Right lobe of liver (tissue), 6 donors: ENCODE measurements at regions not wholly inside any gene's neighbourhood (a gene's known extent, or its start where the extent isn't known, plus 50 kb on each side); places are given as distances from the start of the nearest gene placed in this dataset.

Experiments
- ATAC-seq, 4 donors: fragments of 200-7000 bp; cut with Tn5 transposase; one replicate each; pipeline ENCODE4 v1.9.1; 2020; ENCODE audit warnings: mild to moderate bottlenecking in 4 of 4, moderate library complexity in 4 of 4
- DNase-seq, 3 donors: peaks; one replicate each; pipeline ENCODE4 v3.0.0-alpha.2; 2020
- H3K27ac ChIP-seq, 3 donors: fragments of 200-600 bp; one replicate each; pipeline ENCODE4 v1.8.0; 2022
- H3K27me3 ChIP-seq, 2 donors: fragments of 200-600 bp; one replicate each; pipeline ENCODE4 v1.8.0; 2022
- H3K36me3 ChIP-seq, 4 donors: fragments of 200-600 bp; sonication (generic) in 1 of 4; one replicate each; pipeline versions ENCODE4 v1.5.1 to v1.8.0; 2017 to 2022; ENCODE audit warnings: control low read depth in 1 of 4
- H3K4me1 ChIP-seq, 4 donors: fragments of 200-600 bp; sonication (generic) in 1 of 4; one replicate each; pipeline versions ENCODE4 v1.5.1 to v1.8.0; 2017 to 2022; ENCODE audit warnings: control low read depth in 1 of 4
- H3K4me3 ChIP-seq, 3 donors: fragments of 200-600 bp; one replicate each; pipeline ENCODE4 v1.8.0; 2022
- H3K9me3 ChIP-seq, 4 donors: fragments of 200-600 bp; sonication (generic) in 1 of 4; one replicate each; pipeline versions ENCODE4 v1.5.1 to v1.8.0; 2017 to 2022; ENCODE audit warnings: control low read depth in 1 of 4
- CTCF ChIP-seq, 4 donors: fragments of 200-600 bp in 3 of 4; fragments of 450-650 bp in 1 of 4; IDR thresholded peaks; one replicate each; pipeline versions ENCODE4 v1.5.1 to v1.8.0; 2016 to 2022; ENCODE audit warnings: antibody characterized with exemption in 4 of 4, mild to moderate bottlenecking in 2 of 4
- POLR2A ChIP-seq: fragments of 450-650 bp; IDR thresholded peaks from one replicate; pipeline ENCODE4 v1.6.1; 2017; ENCODE audit warnings: antibody characterized with exemption, mild to moderate bottlenecking
- WGBS: methylation state at CpG from one replicate; pipeline ENCODE4 v1.1.6; 2018; ENCODE audit warnings: low coverage, low lambda C conversion rate; ENCODE audit not compliant: insufficient coverage; ENCODE audit errors: missing lambda C conversion rate; 5-methylcytosine and 5-hydroxymethylcytosine counted together
- intact Hi-C, 2 donors: fragments of 100-400 bp; cut with DNase I; formaldehyde crosslinking; loops; one replicate each; pipeline versions ENCODE4 v1.11.2 to v1.14.1; 2022
- donor health status: DM: no; HTN: yes; CAD: no.
- donor health status: DM: no; HTN: no; CAD: no.
- donor health status: DM: no; HTN: no; CAD: no.
- donor health status: DM: no; HTN: yes; CAD: no.
- donor health status: DM: no; HTN: yes; CAD: no.

- no peak for TF ChIP-seq CTCF (IDR thresholded peaks at IDR 0.05)
- Histone ChIP-seq H3K27ac (no peak overlapping the region), H3K4me1 (no peaks in the 10 kb centered on the region), H3K36me3 (no peaks in the 10 kb centered on the region), H3K9me3 (no peaks in the 10 kb centered on the region), H3K27me3 (no peaks in the 10 kb centered on the region), H3K4me3 (no peak overlapping the region)
- 52% methylated on average over 6 of the region's 6 CpGs for WGBS
- intact Hi-C loops, result no loop called here
- DNase-seq (no peak), ATAC-seq (no peak)
Measured at GRCh38 chr10:9898633-9899395, 1118.9 kb upstream of the CELF2 start.

- Histone ChIP-seq H3K27me3 (no peaks in the 10 kb centered on the region), H3K36me3 (no peaks in the 10 kb centered on the region), H3K4me1 (no peaks in the 10 kb centered on the region), H3K9me3 (no peaks in the 10 kb centered on the region), H3K4me3 (no peak overlapping the region), H3K27ac (no peak overlapping the region)
- TF ChIP-seq POLR2A (no peak), CTCF (IDR thresholded peaks at IDR 0.05) (no peak)
- ATAC-seq (no peak), DNase-seq (no peak)
- intact Hi-C loops, result no loop called here
Measured at GRCh38 chr10:9900751-9901150, 1116.9 kb upstream of the CELF2 start.

- DNase-seq (no peak), ATAC-seq (no peak)
- H3K4me1 ChIP-seq, result no peaks in the 10 kb centered on the region
- TF ChIP-seq POLR2A (no peak), CTCF (IDR thresholded peaks at IDR 0.05) (no peak)
- 67% methylated on average over 1 of the region's 1 CpG for WGBS
- no peaks in the 10 kb centered on the region for H3K27me3 ChIP-seq
- no peaks in the 10 kb centered on the region for H3K36me3 ChIP-seq
- H3K27ac ChIP-seq, result no peak overlapping the region
- intact Hi-C loops, result no loop called here
- H3K9me3 ChIP-seq, result no peaks in the 10 kb centered on the region
- H3K4me3 ChIP-seq, result no peak overlapping the region
Measured at GRCh38 chr10:9901971-9902370, 1115.7 kb upstream of the CELF2 start.

- ATAC-seq (no peak), DNase-seq (no peak)
- WGBS, result 0% methylated on average over 1 of the region's 1 CpG
Measured at GRCh38 chr10:9910446-9910845, 1107.2 kb upstream of the CELF2 start.

More at GRCh38 chr10:9910446-9910845, 1107.2 kb upstream of the CELF2 start:
- no peaks in the 10 kb centered on the region for H3K9me3 ChIP-seq
- H3K4me3 ChIP-seq, result no peak overlapping the region
- H3K36me3 ChIP-seq, result no peaks in the 10 kb centered on the region
- intact Hi-C loops, result no loop called here
- no peak for TF ChIP-seq CTCF (IDR thresholded peaks at IDR 0.05)
- no peak for TF ChIP-seq POLR2A
- H3K27me3 ChIP-seq, result no peaks in the 10 kb centered on the region
- H3K27ac ChIP-seq, result no peak overlapping the region
- H3K4me1 ChIP-seq, result no peaks in the 10 kb centered on the region
